Amniotic epithelial cell (primary cell): ENCODE measurements at regions not wholly inside any gene's neighbourhood (a gene's known extent, or its start where the extent isn't known, plus 50 kb on each side); places are given as distances from the start of the nearest gene placed in this dataset.

Experiments
- DNase-seq: peaks from one replicate; pipeline ENCODE4 v3.0.0-alpha.2; 2010; ENCODE audit warnings: low read depth

GRCh38 chr2:59732871-59733566, 820.4 kb downstream of the BCL11A start:
- DNase-seq, result no peak

GRCh38 chr2:59727121-59727590, 826.3 kb downstream of the BCL11A start:
- no peak for DNase-seq

GRCh38 chr2:59726228-59727120, 827.0 kb downstream of the BCL11A start:
- no peak for DNase-seq

GRCh38 chr2:59724746-59725145, 828.7 kb downstream of the BCL11A start:
- DNase-seq, result no peak

- no peak for DNase-seq
Measured at GRCh38 chr2:59720296-59720866, 833.1 kb downstream of the BCL11A start.

GRCh38 chr2:59713577-59713976, 839.9 kb downstream of the BCL11A start:
- no peak for DNase-seq

DNA sequence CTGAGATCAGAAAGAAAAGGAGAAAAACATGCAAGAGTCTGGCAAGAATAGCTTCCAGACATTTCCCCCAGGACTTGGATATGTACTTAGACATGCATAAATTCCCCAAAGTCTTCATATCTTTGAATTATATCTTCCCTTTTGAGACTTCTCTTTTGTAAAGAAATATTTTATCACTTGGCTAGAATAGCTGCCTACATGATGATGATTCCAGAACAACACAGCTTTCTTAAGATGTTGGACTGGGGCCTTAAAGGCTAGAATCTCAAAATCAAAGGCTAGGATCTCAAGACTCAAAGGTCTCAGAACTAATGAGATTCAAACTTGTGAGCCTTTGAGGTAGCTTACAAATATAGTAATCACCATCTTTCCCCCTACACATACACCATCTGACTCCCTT, 842.3 kb downstream of the BCL11A start:
- DNase-seq, result no peak

- DNase-seq, result no peak
Measured at GRCh38 chr2:59706729-59707128, 846.7 kb downstream of the BCL11A start.

DNA sequence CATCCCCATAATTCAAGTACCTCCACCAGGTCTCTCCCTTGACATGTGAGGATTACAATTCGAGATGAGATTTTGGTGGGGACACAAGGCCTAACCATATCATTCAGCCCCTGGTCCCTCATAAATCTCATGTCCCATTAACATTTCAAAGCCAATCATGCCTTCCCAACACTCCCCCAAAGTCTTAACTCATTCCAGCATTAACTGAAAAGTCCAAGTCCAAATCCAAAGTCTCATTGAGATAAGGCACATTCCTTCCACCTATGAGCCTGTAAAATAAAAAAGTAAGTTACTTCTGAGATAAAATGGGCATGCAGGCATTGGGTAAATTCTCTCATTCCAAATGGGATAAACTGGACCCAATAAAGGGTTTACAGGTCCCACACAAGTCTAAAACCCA, 849.7 kb downstream of the BCL11A start:
- DNase-seq, result no peak

GRCh38 chr2:59702026-59702425, 851.4 kb downstream of the BCL11A start:
- DNase-seq, result no peak

GRCh38 chr2:59701271-59701994, 852.0 kb downstream of the BCL11A start:
- no peak for DNase-seq

DNA sequence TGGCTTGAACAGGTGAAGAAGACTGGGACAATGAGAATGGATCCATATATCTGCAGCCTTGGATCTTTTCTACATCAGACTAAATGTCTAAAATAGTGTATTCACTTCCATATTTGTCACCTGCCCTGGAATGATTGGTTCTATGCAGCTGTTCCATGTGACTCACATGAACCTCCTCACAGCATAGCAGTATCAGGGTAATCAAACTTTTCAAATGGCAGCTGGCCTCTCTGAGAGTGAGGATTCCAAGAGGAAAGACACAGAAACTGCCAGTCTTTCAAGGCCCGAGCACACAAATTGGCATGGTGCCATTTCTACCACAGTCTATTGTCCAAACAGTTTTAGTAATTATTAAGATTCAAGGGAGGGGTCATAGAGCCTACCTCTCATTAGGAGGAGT, 859.3 kb downstream of the BCL11A start:
- no peak for DNase-seq

DNA sequence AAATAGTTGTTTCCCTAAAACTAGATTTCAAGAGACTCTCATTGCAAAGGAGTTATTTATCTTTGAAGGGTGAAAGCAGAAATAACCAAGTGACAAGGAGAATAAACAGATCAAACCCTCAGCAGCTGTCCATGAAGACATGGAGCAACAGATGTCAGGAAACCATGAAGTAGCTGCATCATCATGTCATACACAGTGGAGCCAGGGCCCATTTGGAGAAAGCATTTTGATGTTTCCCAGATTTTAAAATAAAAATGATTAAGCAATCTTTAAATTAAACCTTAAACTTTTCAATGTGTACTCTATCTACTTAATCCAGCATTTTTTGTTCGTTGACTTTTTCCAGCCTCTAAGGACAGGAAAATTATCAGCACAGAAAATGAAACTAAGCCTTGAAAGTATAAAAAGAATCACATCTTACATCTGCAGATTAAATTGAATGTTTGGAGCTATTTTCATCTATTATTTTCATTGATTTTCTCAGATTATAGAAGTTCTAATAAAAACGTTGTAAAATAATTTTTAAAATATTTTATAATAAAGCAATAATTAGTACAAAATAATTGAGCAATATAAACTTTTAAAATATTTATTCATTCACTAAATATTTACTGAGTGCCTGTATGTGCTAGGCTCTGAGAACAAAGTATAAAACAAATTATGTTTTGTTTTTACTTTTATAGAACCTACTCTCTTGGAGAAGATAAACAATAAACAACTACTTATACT, 860.1 kb downstream of the BCL11A start:
- DNase-seq, result no peak

DNA sequence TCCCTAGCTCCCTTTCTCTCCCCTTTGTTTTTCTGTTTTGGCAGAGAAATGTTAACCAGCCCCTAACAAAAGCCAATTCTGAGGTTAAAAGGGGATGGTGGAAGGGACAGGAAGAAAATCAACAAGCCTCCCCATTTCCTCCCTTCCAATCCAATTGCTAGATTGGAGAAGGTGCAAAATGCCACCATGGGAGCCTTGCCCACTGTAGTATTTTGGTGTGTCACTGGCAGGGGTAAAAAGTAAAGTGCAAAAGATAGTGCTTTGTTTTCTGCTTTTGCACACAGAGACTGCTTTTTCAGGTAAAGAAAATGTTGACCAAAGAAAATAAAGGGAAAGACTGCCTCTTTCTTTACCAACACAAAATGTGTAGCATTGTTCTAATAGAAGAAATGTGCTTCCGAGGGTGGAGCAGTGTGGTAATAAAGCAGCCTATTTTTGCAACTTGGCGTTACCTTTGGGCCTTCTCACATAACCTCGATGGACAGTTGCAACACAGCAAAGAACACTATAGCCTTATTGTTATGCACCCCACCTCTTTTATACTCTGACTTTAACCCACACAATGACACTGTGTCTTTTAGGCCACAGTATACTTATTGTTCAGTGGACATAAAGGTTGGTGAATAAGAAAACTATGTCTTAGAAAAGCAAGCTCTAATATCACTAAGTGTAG, 861.8 kb downstream of the BCL11A start:
- DNase-seq, result no peak

DNA sequence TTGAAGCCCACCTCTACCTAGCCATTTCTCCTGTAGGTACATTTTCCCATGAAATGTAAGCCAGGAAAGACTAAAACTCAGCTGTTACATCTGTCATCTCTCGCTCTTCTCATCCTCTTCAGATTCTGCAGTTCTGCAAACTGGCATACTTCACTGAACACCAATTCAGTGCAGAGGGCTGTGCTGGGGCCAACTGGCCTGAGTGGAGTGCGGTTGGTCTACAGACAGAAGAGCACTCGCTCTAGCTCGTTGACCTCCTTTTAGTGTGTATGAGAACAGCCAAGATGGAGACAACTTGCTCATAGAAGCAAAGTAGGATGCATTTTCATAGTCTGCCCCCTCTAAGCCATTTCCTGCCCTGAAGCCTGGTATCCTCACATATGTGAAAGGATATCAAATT, 862.6 kb downstream of the BCL11A start:
- no peak for DNase-seq

- DNase-seq, result no peak
Measured at GRCh38 chr2:59684771-59685166, 868.7 kb downstream of the BCL11A start.

DNA sequence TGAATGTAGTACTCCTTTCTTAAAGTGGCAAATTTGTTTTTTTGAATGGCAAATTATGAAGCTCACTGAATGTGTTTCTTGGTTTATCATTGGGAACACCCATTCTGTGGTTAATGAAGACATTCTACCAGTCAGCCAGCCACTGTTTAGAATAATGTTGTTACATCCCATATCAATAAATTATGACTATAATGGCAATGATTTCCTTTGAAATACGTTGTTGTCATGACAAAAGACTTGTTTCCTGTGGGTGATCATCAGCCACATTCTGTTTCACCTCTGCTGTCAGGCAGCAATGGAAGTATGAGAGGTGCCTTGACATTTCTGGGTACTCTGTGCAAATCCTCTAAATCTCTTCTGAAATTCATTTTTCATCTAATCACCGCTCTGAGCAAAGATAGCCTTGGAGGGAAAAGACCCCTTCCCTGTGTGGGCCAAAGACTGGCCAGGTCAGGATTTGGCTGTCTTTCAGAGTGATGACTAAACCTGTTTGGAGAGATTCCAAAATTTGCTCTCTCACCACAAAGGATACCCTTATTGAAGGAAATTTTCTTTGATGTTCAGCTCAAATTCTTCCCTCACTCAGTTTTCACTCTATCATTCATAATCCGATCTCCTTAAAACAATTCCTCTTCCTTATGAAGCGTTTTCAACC, 869.2 kb downstream of the BCL11A start:
- DNase-seq, result no peak

DNA sequence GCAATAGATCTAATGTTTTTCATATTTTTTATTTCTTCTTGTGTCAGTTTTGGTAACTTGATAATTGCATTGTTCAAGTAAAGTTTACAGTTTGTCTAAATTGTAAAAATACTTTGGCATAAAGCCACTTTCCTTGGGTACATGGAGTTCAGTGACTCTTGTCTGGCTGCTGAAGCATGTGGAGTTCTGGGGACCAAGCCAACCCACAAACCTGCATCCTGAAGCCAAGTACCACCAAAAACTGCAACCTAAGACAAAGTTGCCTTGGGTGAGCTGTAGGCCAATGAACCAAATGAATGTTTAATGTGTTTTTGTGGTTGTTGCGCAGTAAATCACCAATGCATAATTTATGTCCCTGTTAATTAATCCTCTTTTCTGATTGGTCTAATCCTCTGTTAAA, 872.6 kb downstream of the BCL11A start:
- DNase-seq, result no peak

- DNase-seq, result no peak
Measured at GRCh38 chr2:59677158-59677557, 876.3 kb downstream of the BCL11A start.

DNA sequence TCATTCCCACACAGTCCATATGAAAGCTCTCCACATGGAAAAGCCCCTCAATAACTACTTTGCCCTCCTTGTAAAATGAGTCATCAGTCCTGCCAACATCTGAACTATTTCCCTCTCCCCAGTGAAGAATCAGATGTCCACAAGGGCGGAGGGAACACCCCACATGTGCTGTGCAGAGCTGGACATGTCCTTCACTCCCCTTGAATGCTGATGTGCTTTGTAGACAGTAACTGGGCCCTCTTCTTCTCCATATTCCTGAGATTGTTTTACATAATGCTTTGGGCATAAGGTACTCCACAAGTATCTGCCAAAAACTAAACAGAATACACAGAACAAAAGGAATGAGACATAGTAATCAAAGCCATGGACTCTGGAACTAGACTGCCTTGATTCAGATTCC, 879.4 kb downstream of the BCL11A start:
- DNase-seq, result no peak

DNA sequence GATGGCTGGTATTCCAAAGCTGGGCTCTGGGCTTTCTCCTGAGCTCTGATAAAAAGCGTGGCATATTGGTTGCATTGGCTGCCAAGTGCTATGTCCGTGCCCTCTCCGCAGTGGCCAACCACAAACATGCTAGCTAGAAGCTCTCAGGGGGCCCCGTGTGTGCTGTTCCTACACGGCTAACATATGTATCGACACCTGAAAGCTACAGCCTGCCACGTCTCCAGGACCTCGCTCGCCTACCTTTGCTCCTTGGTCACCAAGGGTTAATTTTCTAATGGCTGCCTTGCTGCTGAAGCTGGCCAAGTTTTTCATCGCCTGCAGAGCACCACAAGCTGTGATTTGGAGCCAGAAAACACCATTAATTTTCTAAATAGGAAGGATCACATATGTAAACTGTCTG, 888.4 kb downstream of the BCL11A start:
- no peak for DNase-seq
